Liver (tissue), 8 donors: ENCODE measurements at regions not wholly inside any gene's neighbourhood (a gene's known extent, or its start where the extent isn't known, plus 50 kb on each side); places are given as distances from the start of the nearest gene placed in this dataset.

Source experiments
- DNase-seq: peaks from one replicate; pipeline ENCODE4 v3.0.0-alpha.2; 2017; ENCODE audit warnings: low spot score
- H3K27ac ChIP-seq, 2 donors: one replicate each; pipeline ENCODE4 v1.7.0; 2013; ENCODE audit warnings: inconsistent platforms in 2 of 2, low read length in 2 of 2, control low read depth in 1 of 2, low read depth in 1 of 2, mild to moderate bottlenecking in 1 of 2
- H3K27me3 ChIP-seq, 4 donors: one replicate each; pipeline versions ENCODE4 v1.6.1 to v1.7.0; 2013; ENCODE audit warnings: low read length in 3 of 4, inconsistent platforms in 1 of 4, mild to moderate bottlenecking in 1 of 4, moderate library complexity in 1 of 4; ENCODE audit not compliant: control insufficient read depth in 4 of 4, insufficient read depth in 4 of 4
- H3K36me3 ChIP-seq, 4 donors: one replicate each; pipeline versions ENCODE4 v1.6.1 to v1.7.0; 2013; ENCODE audit warnings: low read length in 3 of 4, mild to moderate bottlenecking in 3 of 4, low read depth in 1 of 4, moderate library complexity in 1 of 4; ENCODE audit not compliant: control insufficient read depth in 4 of 4, insufficient read depth in 3 of 4
- H3K4me1 ChIP-seq, 4 donors: one replicate each; pipeline versions ENCODE4 v1.6.1 to v1.7.0; 2013; ENCODE audit warnings: low read length in 3 of 4, mild to moderate bottlenecking in 3 of 4, moderate library complexity in 1 of 4; ENCODE audit not compliant: control insufficient read depth in 4 of 4, insufficient read depth in 4 of 4
- H3K4me3 ChIP-seq, 3 donors: one replicate each; pipeline versions ENCODE4 v1.6.1 to v1.7.0; 2013; ENCODE audit warnings: low read length in 3 of 3, control low read depth in 1 of 3, low read depth in 1 of 3, mild to moderate bottlenecking in 1 of 3
- H3K9ac ChIP-seq, 2 donors: one replicate each; pipeline ENCODE4 v1.7.0; 2013; ENCODE audit warnings: low read length in 2 of 2, mild to moderate bottlenecking in 2 of 2, moderate library complexity in 2 of 2, control low read depth in 1 of 2, low read depth in 1 of 2
- H3K9me3 ChIP-seq, 4 donors: one replicate each; pipeline versions ENCODE4 v1.6.1 to v1.7.0; 2013; ENCODE audit warnings: low read length in 3 of 4; ENCODE audit not compliant: control insufficient read depth in 4 of 4
- CTCF ChIP-seq: fragments of 150-350 bp; IDR thresholded peaks from 2 replicates; pipeline ENCODE4 v1.5.1; 2017; ENCODE audit warnings: improper control_type of control experiment, low read depth, low read length; ENCODE audit not compliant: missing input control
- FOXA2 ChIP-seq: IDR thresholded peaks from 2 replicates; pipeline ENCODE4 v1.6.1; 2016; ENCODE audit warnings: antibody characterized with exemption
- HNF4A ChIP-seq, 2 donors: conservative IDR thresholded peaks; 2 replicates each; pipeline ENCODE4 v1.6.1; 2016; ENCODE audit warnings: antibody characterized with exemption in 2 of 2, mild to moderate bottlenecking in 2 of 2
- JUND ChIP-seq, 2 donors: IDR thresholded peaks; 2 replicates each; pipeline ENCODE4 v1.6.1; 2016; ENCODE audit warnings: antibody characterized with exemption in 2 of 2
- RAD21 ChIP-seq, 2 donors: IDR thresholded peaks; 2 replicates each; pipeline ENCODE4 v1.6.1; 2016; ENCODE audit warnings: antibody characterized with exemption in 2 of 2, mild to moderate bottlenecking in 2 of 2
- REST ChIP-seq: IDR thresholded peaks from 2 replicates; pipeline ENCODE4 v1.6.1; 2016; ENCODE audit warnings: antibody characterized with exemption, mild to moderate bottlenecking
- SP1 ChIP-seq: IDR thresholded peaks from 2 replicates; pipeline ENCODE4 v1.6.1; 2018; ENCODE audit warnings: antibody characterized with exemption, mild to moderate bottlenecking
- TAF1 ChIP-seq: conservative IDR thresholded peaks from 2 replicates; pipeline ENCODE4 v1.6.1; 2016; ENCODE audit warnings: antibody characterized with exemption, mild to moderate bottlenecking
- YY1 ChIP-seq: IDR thresholded peaks from 2 replicates; pipeline ENCODE4 v1.6.1; 2016; ENCODE audit warnings: antibody characterized with exemption, mild to moderate bottlenecking
- ZBTB33 ChIP-seq: IDR thresholded peaks from 2 replicates; pipeline ENCODE4 v1.6.1; 2016; ENCODE audit warnings: antibody characterized with exemption
- WGBS: extraction: QIAGEN DNeasy Blood & Tissue Kit; methylation state at CpG from one replicate; pipeline ENCODE4 v1.1.7; 2013; 5-methylcytosine and 5-hydroxymethylcytosine counted together
- TF ChIP-seq, protein P1 (sequence below): IDR thresholded peaks from 2 replicates; pipeline ENCODE4 v1.6.1; 2016; ENCODE audit warnings: antibody characterized with exemption
- donor health status: healthy.
- donor health status: healthy.
- donor health status: healthy.
- donor health status: healthy.
- donor health status: healthy.

- Histone ChIP-seq H3K9ac (no peak overlapping the region), H3K27me3 (no peaks in the 10 kb centered on the region), H3K27ac (no peak overlapping the region), H3K4me1 (no peaks in the 10 kb centered on the region), H3K9me3 (peaks cover 0 to 3% (median 0%) of the 10 kb centered on the region in 4 donors), H3K4me3 (no peak overlapping the region), H3K36me3 (no peaks in the 10 kb centered on the region)
- WGBS, result 60% methylated on average over 2 of the region's 2 CpGs
- no peak for DNase-seq
- TF ChIP-seq RAD21 (IDR thresholded peaks at IDR 0.05) (no peak), YY1 (no peak), CTCF (no peak), TAF1 (no peak), REST (no peak), SP1 (no peak)
- TF ChIP-seq, protein P1, sequence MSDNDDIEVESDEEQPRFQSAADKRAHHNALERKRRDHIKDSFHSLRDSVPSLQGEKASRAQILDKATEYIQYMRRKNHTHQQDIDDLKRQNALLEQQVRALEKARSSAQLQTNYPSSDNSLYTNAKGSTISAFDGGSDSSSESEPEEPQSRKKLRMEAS, result no peak
Observed at GRCh38 chr6:164274493-164274892, 860.0 kb downstream of the QKI start.

GRCh38 chr6:164273491-164273890 lies 859.0 kb downstream of the QKI start:
- no peak for DNase-seq
- Histone ChIP-seq H3K4me1 (no peaks in the 10 kb centered on the region), H3K9me3 (peaks cover 0 to 3% (median 0%) of the 10 kb centered on the region in 4 donors), H3K27me3 (no peaks in the 10 kb centered on the region), H3K9ac (no peak overlapping the region), H3K27ac (no peak overlapping the region), H3K36me3 (no peaks in the 10 kb centered on the region), H3K4me3 (no peak overlapping the region)
- WGBS, result 47% methylated on average over 3 of the region's 3 CpGs
- no peak for TF ChIP-seq YY1
- TF ChIP-seq JUND (IDR thresholded peaks at IDR 0.05), result no peak
- TF ChIP-seq FOXA2, result no peak
- TF ChIP-seq, protein P1, result no peak
- no peak for TF ChIP-seq TAF1
- no peak for TF ChIP-seq SP1
- TF ChIP-seq HNF4A (conservative IDR thresholded peaks at IDR 0.05), result no peak
- TF ChIP-seq ZBTB33, result no peak
- no peak for TF ChIP-seq CTCF
